HEK293 (cell line): ENCODE measurements at regions not wholly inside any gene's neighbourhood (a gene's known extent, or its start where the extent isn't known, plus 50 kb on each side); places are given as distances from the start of the nearest gene placed in this dataset.

Experiments used
- CTCF ChIP-seq: fragments of 450-650 bp; formaldehyde crosslinking; IDR thresholded peaks from 2 replicates; pipeline ENCODE4 v1.5.1; 2016; ENCODE audit warnings: missing biosample characterization, missing genetic modification characterization
- INSM2 ChIP-seq: fragments of 450-650 bp; formaldehyde crosslinking; IDR thresholded peaks from 2 replicates; pipeline ENCODE4 v1.5.1; 2016; ENCODE audit warnings: missing biosample characterization, missing genetic modification characterization
- PBX3 ChIP-seq: sonication (generic); formaldehyde crosslinking; IDR thresholded peaks from 2 replicates; pipeline ENCODE4 v1.8.1; 2022; ENCODE audit warnings: mild to moderate bottlenecking, moderate library complexity, missing genetic modification reagents
- REST ChIP-seq: fragments of 450-650 bp; formaldehyde crosslinking; IDR thresholded peaks from 2 replicates; pipeline ENCODE4 v1.5.1; 2016; ENCODE audit warnings: missing biosample characterization, missing genetic modification characterization
- TCF7L2 ChIP-seq: IDR thresholded peaks from 2 replicates; pipeline ENCODE4 v1.6.1; 2011; ENCODE audit warnings: low read depth, mild to moderate bottlenecking, inconsistent platforms, low read length, moderate library complexity, borderline replicate concordance
- ZBTB21 ChIP-seq: fragments of 450-650 bp; formaldehyde crosslinking; IDR thresholded peaks from 2 replicates; pipeline ENCODE4 v1.5.1; 2017; ENCODE audit warnings: missing biosample characterization, missing genetic modification characterization
- ZNF423 ChIP-seq: fragments of 450-650 bp; formaldehyde crosslinking; IDR thresholded peaks from 2 replicates; pipeline ENCODE4 v1.5.1; 2016; ENCODE audit warnings: missing biosample characterization, missing genetic modification characterization
- ZNF433 ChIP-seq: fragments of 450-650 bp; formaldehyde crosslinking; IDR thresholded peaks from 2 replicates; pipeline ENCODE4 v1.5.1; 2016; ENCODE audit warnings: missing biosample characterization, missing genetic modification characterization, low read depth
- ZNF558 ChIP-seq: fragments of 450-650 bp; formaldehyde crosslinking; IDR thresholded peaks from 2 replicates; pipeline ENCODE4 v1.5.1; 2016; ENCODE audit warnings: missing biosample characterization, missing genetic modification characterization
- ZNF670 ChIP-seq: fragments of 450-650 bp; formaldehyde crosslinking; IDR thresholded peaks from 2 replicates; pipeline ENCODE4 v1.5.1; 2016; ENCODE audit warnings: missing biosample characterization, missing genetic modification characterization, low read depth
- ZNF692 ChIP-seq: fragments of 450-650 bp; formaldehyde crosslinking; IDR thresholded peaks from 2 replicates; pipeline ENCODE4 v1.5.1; 2016; ENCODE audit warnings: missing biosample characterization, missing genetic modification characterization

- TF ChIP-seq ZNF433 (tag by site-specific recombination) (no peak), INSM2 (no peak), CTCF (tag by site-specific recombination) (no peak), ZNF692 (tag by site-specific recombination) (no peak), ZNF558 (no peak), ZBTB21 (tag by site-specific recombination) (no peak), ZNF670 (tag by site-specific recombination) (no peak), TCF7L2 (no peak), ZNF423 (tag by site-specific recombination) (no peak), PBX3 (no peak), REST (tag by site-specific recombination) (no peak)
Observed at GRCh38 chr18:40094441-40094840, 1860.6 kb upstream of the PIK3C3 start.
